ENCODE measurements at regions not wholly inside any gene's neighbourhood (a gene's known extent, or its start where the extent isn't known, plus 50 kb on each side); places are given as distances from the start of the nearest gene placed in this dataset.
A peak's percentile ranks its signal among the peaks of the same experiment; 100 is the strongest.

DNA sequence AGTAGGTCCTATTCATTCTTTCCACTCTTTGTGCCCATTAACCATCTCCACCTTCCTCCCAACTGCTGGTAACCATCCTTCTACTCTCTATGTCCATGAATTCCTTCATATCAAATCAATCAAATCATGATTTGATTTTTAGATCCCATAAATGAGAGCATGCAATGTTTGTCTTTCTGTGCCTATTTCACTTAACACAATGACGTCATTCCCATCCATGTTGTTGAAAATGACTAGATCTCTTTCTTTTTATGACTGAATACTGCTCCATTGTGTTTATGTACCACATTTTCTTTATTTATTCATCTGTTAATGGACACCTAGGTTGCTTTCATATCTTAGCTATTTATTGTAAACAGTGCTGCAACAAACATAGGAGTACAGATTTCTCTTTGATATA lies 827.3 kb upstream of the NRXN1 start:
- no peaks in the 10 kb centered on the region for H3F3A ChIP-seq (ENCODE audit: insufficient read depth, low read depth)
- ChIA-PET CTCF (no interaction called here), POLR2A (ENCODE audit: unreplicated experiment) (no interaction called here)
- H3K4me1 ChIP-seq (replicated peaks; ENCODE audit: insufficient read depth), result no peaks in the 10 kb centered on the region
- no peak for TF ChIP-seq EZH2 (IDR thresholded peaks at IDR 0.05; ENCODE audit: low read depth)
- TF ChIP-seq, protein P1, sequence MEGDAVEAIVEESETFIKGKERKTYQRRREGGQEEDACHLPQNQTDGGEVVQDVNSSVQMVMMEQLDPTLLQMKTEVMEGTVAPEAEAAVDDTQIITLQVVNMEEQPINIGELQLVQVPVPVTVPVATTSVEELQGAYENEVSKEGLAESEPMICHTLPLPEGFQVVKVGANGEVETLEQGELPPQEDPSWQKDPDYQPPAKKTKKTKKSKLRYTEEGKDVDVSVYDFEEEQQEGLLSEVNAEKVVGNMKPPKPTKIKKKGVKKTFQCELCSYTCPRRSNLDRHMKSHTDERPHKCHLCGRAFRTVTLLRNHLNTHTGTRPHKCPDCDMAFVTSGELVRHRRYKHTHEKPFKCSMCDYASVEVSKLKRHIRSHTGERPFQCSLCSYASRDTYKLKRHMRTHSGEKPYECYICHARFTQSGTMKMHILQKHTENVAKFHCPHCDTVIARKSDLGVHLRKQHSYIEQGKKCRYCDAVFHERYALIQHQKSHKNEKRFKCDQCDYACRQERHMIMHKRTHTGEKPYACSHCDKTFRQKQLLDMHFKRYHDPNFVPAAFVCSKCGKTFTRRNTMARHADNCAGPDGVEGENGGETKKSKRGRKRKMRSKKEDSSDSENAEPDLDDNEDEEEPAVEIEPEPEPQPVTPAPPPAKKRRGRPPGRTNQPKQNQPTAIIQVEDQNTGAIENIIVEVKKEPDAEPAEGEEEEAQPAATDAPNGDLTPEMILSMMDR (conservative IDR thresholded peaks at IDR 0.05), result no peak
- intact Hi-C loops (cut with micrococcal nuclease; ENCODE audit: unreplicated experiment), result no loop called here
- no peaks in the 10 kb centered on the region for H3K9me2 ChIP-seq (ENCODE audit: insufficient read depth)
- no peaks in the 10 kb centered on the region for H3K79me2 ChIP-seq (ENCODE audit: low read depth)
- no peaks in the 10 kb centered on the region for H3K36me3 ChIP-seq (ENCODE audit: low read depth)
- no peaks in the 10 kb centered on the region for H3K9me3 ChIP-seq (ENCODE audit: insufficient read depth, low read depth)
- DNase-seq, result peak in 1 of 2 experiments; percentile 28
- H3K27ac ChIP-seq, result no peak overlapping the region
- no peak overlapping the region for H3K4me3 ChIP-seq
- no peak overlapping the region for H2AFZ ChIP-seq
- no TSS peak for BruUV-seq (replicated peaks)
- H3K27me3 ChIP-seq (ENCODE audit: insufficient read depth, low read depth), result no peaks in the 10 kb centered on the region
- H3K4me2 ChIP-seq, result no peak overlapping the region
- no peaks in the 10 kb centered on the region for H4K20me1 ChIP-seq (ENCODE audit: insufficient read depth)

DNA sequence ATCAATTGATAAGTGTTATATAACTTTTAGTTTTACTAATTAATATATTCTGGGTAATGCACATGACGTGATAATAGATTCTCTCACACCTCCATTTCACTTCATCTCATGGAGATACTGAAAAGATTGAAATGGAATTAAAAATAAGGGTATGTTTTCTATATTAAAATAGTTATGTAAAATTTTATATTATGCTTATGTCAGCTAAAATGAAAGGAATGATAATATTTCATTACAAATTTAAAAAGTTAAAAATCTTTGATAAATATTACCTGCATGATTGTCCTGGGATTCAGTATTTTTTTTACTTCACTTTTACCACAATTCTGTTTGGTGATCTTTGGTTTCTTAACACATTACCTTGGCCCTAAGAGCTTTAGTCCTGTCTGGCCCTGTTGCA lies 823.8 kb upstream of the NRXN1 start:
- no peaks in the 10 kb centered on the region for H3K4me1 ChIP-seq (replicated peaks; ENCODE audit: insufficient read depth)
- H2AFZ ChIP-seq, result no peak overlapping the region
- H3K9me3 ChIP-seq (ENCODE audit: insufficient read depth, low read depth), result no peaks in the 10 kb centered on the region
- TF ChIP-seq, protein P1 (conservative IDR thresholded peaks at IDR 0.05), result no peak
- TF ChIP-seq EZH2 (IDR thresholded peaks at IDR 0.05; ENCODE audit: low read depth), result no peak
- H3K9me2 ChIP-seq (ENCODE audit: insufficient read depth), result no peaks in the 10 kb centered on the region
- CTCF ChIA-PET, result no interaction called here
- no peak overlapping the region for H3K27ac ChIP-seq
- no peaks in the 10 kb centered on the region for H3K36me3 ChIP-seq (ENCODE audit: low read depth)
- POLR2A ChIA-PET (ENCODE audit: unreplicated experiment), result no interaction called here
- no peak overlapping the region for H3K4me3 ChIP-seq
- no peaks in the 10 kb centered on the region for H4K20me1 ChIP-seq (ENCODE audit: insufficient read depth)
- H3F3A ChIP-seq (ENCODE audit: insufficient read depth, low read depth), result no peaks in the 10 kb centered on the region
- DNase-seq, result no peak
- H3K79me2 ChIP-seq (ENCODE audit: low read depth), result no peaks in the 10 kb centered on the region
- H3K4me2 ChIP-seq, result no peak overlapping the region
- intact Hi-C loops (cut with micrococcal nuclease; ENCODE audit: unreplicated experiment), result no loop called here
- H3K27me3 ChIP-seq (ENCODE audit: insufficient read depth, low read depth), result no peaks in the 10 kb centered on the region
- no TSS peak for BruUV-seq (replicated peaks)

DNA sequence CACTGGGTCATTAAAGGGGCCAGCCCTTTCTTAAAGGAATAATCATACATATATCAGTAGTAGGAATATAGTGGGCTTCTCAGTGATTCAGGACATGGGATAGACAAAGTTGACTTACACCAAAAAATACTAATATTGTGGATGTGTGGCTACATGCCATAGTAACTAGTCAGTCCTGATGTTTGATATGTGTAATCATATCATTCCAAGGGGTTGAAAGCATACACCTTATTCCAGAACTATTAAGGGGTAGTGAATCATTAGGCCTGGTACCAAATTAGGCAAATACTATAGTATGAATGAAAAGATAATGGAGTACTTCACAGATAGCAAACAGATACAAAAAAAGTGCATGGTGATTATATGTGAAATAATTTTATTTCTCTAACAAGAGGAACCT lies 814.9 kb upstream of the NRXN1 start:
- Histone ChIP-seq H2AFZ (no peak overlapping the region), H3F3A (ENCODE audit: insufficient read depth, low read depth) (no peaks in the 10 kb centered on the region), H3K9me3 (ENCODE audit: insufficient read depth, low read depth) (peaks cover 3% of the 10 kb centered on the region; the same call in 1 of the 2 replicates), H3K9me2 (ENCODE audit: insufficient read depth) (no peaks in the 10 kb centered on the region), H3K4me2 (no peak overlapping the region), H3K27ac (no peak overlapping the region), H3K36me3 (ENCODE audit: low read depth) (no peaks in the 10 kb centered on the region), H3K4me3 (no peak overlapping the region), H3K4me1 (replicated peaks; ENCODE audit: insufficient read depth) (no peaks in the 10 kb centered on the region), H3K79me2 (ENCODE audit: low read depth) (no peaks in the 10 kb centered on the region), H3K27me3 (ENCODE audit: insufficient read depth, low read depth) (no peaks in the 10 kb centered on the region), H4K20me1 (ENCODE audit: insufficient read depth) (no peaks in the 10 kb centered on the region)
- CTCF ChIA-PET, result no interaction called here
- intact Hi-C loops (cut with micrococcal nuclease; ENCODE audit: unreplicated experiment), result no loop called here
- POLR2A ChIA-PET (ENCODE audit: unreplicated experiment), result no interaction called here
- no TSS peak for BruUV-seq (replicated peaks)
- no peak for DNase-seq
- TF ChIP-seq, protein P1 (conservative IDR thresholded peaks at IDR 0.05), result no peak
- no peak for TF ChIP-seq EZH2 (IDR thresholded peaks at IDR 0.05; ENCODE audit: low read depth)

Data from PC-9 (cell line).